A549 (cell line): ENCODE measurements at regions not wholly inside any gene's neighbourhood (a gene's known extent, or its start where the extent isn't known, plus 50 kb on each side); places are given as distances from the start of the nearest gene placed in this dataset.

Experiments used
- CBX2 ChIP-seq: fragments of 200-600 bp; sonication (generic); IDR thresholded peaks from 2 replicates; pipeline ENCODE4 v1.6.1; 2016; ENCODE audit warnings: low read depth, mild to moderate bottlenecking, borderline replicate concordance
- CHD2 ChIP-seq: fragments of 150-350 bp; IDR thresholded peaks from 2 replicates; pipeline ENCODE4 v1.6.1; 2014; ENCODE audit warnings: low read length; ENCODE audit not compliant: partially characterized antibody
- HDAC2 ChIP-seq: fragments of 200-600 bp; sonication (generic); IDR thresholded peaks from 2 replicates; pipeline ENCODE4 v1.6.1; 2016
- JUNB ChIP-seq: fragments of >200 bp; sonication (Bioruptor Twin); formaldehyde crosslinking; IDR thresholded peaks from 2 replicates; pipeline ENCODE4 v1.6.1; 2016
- MAZ ChIP-seq: fragments of 150-350 bp; IDR thresholded peaks from 2 replicates; pipeline ENCODE4 v1.6.1; 2014; ENCODE audit warnings: antibody characterized with exemption, low read depth, low read length, borderline replicate concordance
- POLR2A ChIP-seq: IDR thresholded peaks from 2 replicates; pipeline ENCODE4 v1.6.1; 2012; ENCODE audit warnings: mild to moderate bottlenecking, low read length
- POLR2AphosphoS2 ChIP-seq: conservative IDR thresholded peaks from 2 replicates; pipeline ENCODE4 v1.6.1; 2012; ENCODE audit warnings: low read length, improper control_type of control experiment, inconsistent platforms
- RCOR1 ChIP-seq: fragments of 150-350 bp; IDR thresholded peaks from 2 replicates; pipeline ENCODE4 v1.6.1; 2014; ENCODE audit warnings: antibody characterized with exemption, low read length, low read depth
- ZSCAN20 ChIP-seq: fragments of 250-450 bp; sonication (Bioruptor Pico); IDR thresholded peaks from 2 replicates; pipeline ENCODE4 v1.8.0; 2022; ENCODE audit warnings: mild to moderate bottlenecking, moderate library complexity
- TF ChIP-seq, protein P1 (sequence below): IDR thresholded peaks from 2 replicates; pipeline ENCODE4 v1.6.1; 2012
- TF ChIP-seq, protein P2 (sequence below): fragments of >200 bp; sonication (Bioruptor Twin); formaldehyde crosslinking; IDR thresholded peaks from 3 replicates; pipeline ENCODE4 v1.5.1; 2016

DNA sequence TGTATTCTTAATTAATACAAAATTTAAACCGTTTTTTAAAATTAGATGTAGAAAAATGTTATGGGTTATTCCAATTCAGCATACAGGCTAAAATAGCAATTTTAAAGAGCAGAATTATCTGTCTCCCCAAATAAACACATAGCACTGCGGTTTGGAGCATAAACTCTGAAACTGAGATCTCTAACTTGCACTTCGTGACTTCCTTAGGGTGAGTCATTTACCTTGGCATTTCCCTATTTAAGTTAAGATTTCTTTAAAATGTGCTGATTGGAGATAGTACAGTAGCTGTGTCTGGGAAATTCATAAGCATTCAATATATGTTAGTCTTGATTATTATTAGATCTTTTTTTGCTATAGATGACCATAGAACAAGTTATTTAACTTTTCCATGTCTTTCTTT lies 143.8 kb downstream of the KDM5D start:
- TF ChIP-seq CBX2 (no peak), POLR2A (no peak), RCOR1 (no peak), JUNB (no peak), MAZ (no peak), POLR2AphosphoS2 (no peak), ZSCAN20 (CRISPR knock-in tag) (no peak), CHD2 (no peak), HDAC2 (no peak)
- TF ChIP-seq, protein P1, sequence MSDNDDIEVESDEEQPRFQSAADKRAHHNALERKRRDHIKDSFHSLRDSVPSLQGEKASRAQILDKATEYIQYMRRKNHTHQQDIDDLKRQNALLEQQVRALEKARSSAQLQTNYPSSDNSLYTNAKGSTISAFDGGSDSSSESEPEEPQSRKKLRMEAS: no peak
- TF ChIP-seq, protein P2, sequence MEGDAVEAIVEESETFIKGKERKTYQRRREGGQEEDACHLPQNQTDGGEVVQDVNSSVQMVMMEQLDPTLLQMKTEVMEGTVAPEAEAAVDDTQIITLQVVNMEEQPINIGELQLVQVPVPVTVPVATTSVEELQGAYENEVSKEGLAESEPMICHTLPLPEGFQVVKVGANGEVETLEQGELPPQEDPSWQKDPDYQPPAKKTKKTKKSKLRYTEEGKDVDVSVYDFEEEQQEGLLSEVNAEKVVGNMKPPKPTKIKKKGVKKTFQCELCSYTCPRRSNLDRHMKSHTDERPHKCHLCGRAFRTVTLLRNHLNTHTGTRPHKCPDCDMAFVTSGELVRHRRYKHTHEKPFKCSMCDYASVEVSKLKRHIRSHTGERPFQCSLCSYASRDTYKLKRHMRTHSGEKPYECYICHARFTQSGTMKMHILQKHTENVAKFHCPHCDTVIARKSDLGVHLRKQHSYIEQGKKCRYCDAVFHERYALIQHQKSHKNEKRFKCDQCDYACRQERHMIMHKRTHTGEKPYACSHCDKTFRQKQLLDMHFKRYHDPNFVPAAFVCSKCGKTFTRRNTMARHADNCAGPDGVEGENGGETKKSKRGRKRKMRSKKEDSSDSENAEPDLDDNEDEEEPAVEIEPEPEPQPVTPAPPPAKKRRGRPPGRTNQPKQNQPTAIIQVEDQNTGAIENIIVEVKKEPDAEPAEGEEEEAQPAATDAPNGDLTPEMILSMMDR: no peak
